COLO668 (cell line): ENCODE measurements at regions not wholly inside any gene's neighbourhood (a gene's known extent, or its start where the extent isn't known, plus 50 kb on each side); places are given as distances from the start of the nearest gene placed in this dataset.
"Not testable (repeated sequence)": the region's sequence is repeated elsewhere in the genome, so short reads cannot be mapped to it uniquely, and the experiment has no call there.

Source experiments
- DNase-seq: peaks from one replicate; lab custom pipeline; 2025; ENCODE audit not compliant: unreplicated experiment; lab: John Stamatoyannopoulos, UW

- DNase-seq: peak; percentile 75
Observed at GRCh38 chr9:108766626-108767161, 89.1 kb downstream of the ACTL7B start.

GRCh38 chr9:108765265-108765664 is 90.5 kb downstream of the ACTL7B start:
- no peak for DNase-seq

GRCh38 chr9:108762348-108763055 is 93.3 kb downstream of the ACTL7B start:
- DNase-seq: no peak

- peak; percentile 58 for DNase-seq
Observed at GRCh38 chr9:108761655-108762347, 94.0 kb downstream of the ACTL7B start.

- DNase-seq: no peak
Observed at GRCh38 chr9:108760841-108761240, 94.9 kb downstream of the ACTL7B start.

- peak; percentile 44 for DNase-seq
Observed at GRCh38 chr9:108759835-108760234, 96.0 kb downstream of the ACTL7B start.

- peak; percentile 57 for DNase-seq
Observed at GRCh38 chr9:108759399-108759798, 96.4 kb downstream of the ACTL7B start.

GRCh38 chr9:108756746-108757490 is 98.9 kb downstream of the ACTL7B start:
- no peak for DNase-seq

GRCh38 chr9:108755979-108756378 is 99.8 kb downstream of the ACTL7B start:
- no peak for DNase-seq

- no peak for DNase-seq
Observed at GRCh38 chr9:108751369-108751768, 104.4 kb downstream of the ACTL7B start.

GRCh38 chr9:108750661-108751215 is 105.0 kb downstream of the ACTL7B start:
- DNase-seq: no peak

GRCh38 chr9:108748776-108749175 is 107.0 kb downstream of the ACTL7B start:
- DNase-seq: no peak

- no peak for DNase-seq
Observed at GRCh38 chr9:108746864-108747263, 108.9 kb downstream of the ACTL7B start.

GRCh38 chr9:108746001-108746400 is 109.8 kb downstream of the ACTL7B start:
- DNase-seq: no peak

- no peak for DNase-seq
Observed at GRCh38 chr9:108744641-108745040, 111.1 kb downstream of the ACTL7B start.

- DNase-seq: no peak
Observed at GRCh38 chr9:108743901-108744371, 111.8 kb downstream of the ACTL7B start.

GRCh38 chr9:108743416-108743815 is 112.4 kb downstream of the ACTL7B start:
- no peak for DNase-seq

GRCh38 chr9:108742191-108742590 is 113.6 kb downstream of the ACTL7B start:
- DNase-seq: no peak

- not testable (repeated sequence) for DNase-seq
Observed at GRCh38 chr9:108731292-108731691, 124.5 kb downstream of the ACTL7B start.

- DNase-seq: no peak
Observed at GRCh38 chr9:108727580-108728111, 128.1 kb downstream of the ACTL7B start.

GRCh38 chr9:108724652-108725051 is 131.1 kb downstream of the ACTL7B start:
- no peak for DNase-seq
